ACHN (cell line): ENCODE measurements at regions not wholly inside any gene's neighbourhood (a gene's known extent, or its start where the extent isn't known, plus 50 kb on each side); places are given as distances from the start of the nearest gene placed in this dataset.
A peak's percentile ranks its signal among the peaks of the same experiment; 100 is the strongest.

ENCODE experiments used
- DNase-seq: peaks from one replicate; pipeline ENCODE4 v3.0.0-alpha.2; 2015
- in situ Hi-C: cut with HindIII; loops from 2 replicates; pipeline ENCODE4 v1.10.0; 2017; ENCODE audit warnings: low sequenced_read_pairs, low pct_ligation_motif_present, low pct_unique_long_range_greater_than_20kb

- in situ Hi-C loops = no loop called here
- DNase-seq = peak; percentile 71
Measured at GRCh38 chr16:74107795-74108610, 188.6 kb upstream of the PSMD7 start.

DNA sequence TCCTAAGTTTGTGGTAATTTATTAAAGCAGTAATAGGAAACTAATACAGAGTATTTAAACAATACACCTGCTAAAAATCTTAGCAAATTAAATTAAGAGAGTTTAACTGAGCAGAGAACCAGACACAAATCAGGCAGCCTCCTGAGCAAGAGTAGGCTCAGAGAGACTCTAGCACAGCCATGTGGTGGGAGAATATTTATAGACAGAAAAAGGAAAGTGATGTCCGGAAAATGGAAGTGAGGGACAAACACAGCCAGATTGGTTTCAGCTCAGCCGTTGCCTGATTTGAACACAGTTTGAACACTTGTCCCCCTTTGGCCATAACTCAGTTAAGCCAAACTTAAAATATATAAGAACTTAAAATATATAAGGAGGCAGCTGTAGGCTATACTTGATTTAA is 192.6 kb upstream of the PSMD7 start:
- in situ Hi-C loops = no loop called here
- no peak for DNase-seq

DNA sequence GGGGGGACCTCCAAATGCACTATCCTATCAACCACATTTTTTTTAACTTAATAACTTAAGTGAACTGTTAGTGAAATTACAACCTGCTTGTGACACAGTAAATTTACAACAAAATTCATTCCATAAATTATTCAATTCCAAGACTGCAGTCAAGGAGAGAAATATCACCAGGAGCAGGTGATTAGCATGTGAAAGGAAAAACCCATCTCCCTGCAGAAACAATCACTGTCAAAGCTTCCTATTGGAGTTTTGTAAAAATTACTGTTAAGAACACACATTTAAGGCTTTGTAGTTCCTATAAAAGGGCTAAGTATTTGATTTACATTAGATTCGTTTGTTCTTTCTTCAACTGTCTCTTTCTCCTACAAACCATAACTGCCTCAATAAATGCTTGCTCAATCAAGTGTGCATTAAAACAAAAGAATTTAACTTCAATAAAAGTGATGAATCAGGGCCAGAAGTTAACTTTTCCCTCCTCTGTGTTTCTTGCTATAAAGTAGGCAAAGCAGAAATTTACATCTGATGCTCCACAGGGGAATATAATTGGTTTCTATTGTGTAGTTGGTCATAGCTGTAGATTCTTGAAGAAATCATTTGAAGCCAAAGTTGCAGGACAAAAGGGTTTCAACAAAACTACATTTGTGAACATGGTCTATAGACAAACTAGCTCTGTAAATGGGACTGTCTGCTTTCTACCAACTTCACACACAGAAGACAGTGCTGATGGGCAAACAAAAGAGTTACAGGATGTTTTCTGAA is 195.1 kb upstream of the PSMD7 start:
- DNase-seq = no peak
- in situ Hi-C loops = no loop called here

DNA sequence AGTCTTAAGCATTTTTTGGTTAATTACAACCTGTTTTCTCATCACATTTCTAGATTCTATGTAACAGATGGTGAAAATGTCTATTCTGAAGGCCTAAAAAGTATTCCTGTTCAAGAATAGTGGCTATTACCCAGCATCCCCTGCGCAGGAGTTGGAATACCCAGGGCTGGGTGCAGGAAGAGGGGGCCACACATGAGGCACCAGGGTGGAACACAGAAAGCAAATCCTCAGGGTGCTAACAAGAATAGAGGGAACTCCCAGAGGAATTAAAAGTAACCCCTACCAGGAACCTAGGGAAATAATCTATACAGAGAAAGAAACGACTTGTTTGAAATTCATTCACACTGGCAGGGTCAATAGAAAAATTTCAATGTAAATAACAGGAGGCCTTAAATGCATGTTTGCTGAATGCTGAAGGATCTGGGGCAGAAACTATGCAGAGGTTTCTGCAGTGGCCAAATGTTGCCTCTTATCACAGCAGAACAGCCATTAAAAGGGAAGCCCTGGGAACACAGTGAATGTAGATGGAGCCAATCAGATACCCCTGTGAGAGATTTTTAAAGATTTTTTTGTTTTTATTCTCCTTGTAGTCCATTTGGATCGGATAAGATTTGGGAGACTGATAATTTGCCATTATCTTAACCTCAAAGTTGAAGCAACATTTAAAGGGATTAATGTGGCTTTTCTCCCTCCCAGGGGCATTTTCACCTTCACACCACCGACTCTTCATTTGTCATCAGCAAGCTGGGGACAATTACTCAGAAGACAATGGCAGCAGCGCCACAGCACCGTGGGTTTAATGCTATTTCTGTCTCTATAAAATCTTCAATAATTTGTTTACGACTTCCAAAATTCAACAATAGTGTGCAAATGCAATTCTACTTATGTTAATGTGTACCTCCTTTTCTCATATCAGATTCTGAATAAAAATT is 196.0 kb upstream of the PSMD7 start:
- in situ Hi-C loops = no loop called here
- no peak for DNase-seq

- in situ Hi-C loops = no loop called here
- DNase-seq = no peak
Measured at GRCh38 chr16:74099530-74099929, 197.1 kb upstream of the PSMD7 start.

GRCh38 chr16:74094962-74095361 is 201.7 kb upstream of the PSMD7 start:
- no peak for DNase-seq
- in situ Hi-C loops = no loop called here

DNA sequence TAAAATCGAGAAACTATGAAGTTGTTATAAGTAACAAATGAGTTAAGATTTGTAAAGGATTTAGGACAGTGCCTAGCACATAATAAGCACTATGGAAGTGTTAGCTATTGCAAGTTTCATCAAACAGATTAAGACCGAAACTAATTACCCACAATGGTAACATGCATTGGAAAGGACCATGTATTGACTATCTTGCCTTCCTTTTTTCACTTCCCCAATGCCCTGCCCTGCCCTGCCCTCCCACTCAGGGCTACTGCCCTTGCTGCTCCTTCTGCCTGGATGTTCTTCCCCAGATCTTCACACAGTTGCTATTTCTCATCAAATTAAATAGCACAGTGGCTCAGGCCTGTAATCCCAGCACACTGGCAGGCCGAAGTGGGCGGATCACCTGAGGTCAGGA is 202.1 kb upstream of the PSMD7 start:
- in situ Hi-C loops = no loop called here
- DNase-seq = no peak

DNA sequence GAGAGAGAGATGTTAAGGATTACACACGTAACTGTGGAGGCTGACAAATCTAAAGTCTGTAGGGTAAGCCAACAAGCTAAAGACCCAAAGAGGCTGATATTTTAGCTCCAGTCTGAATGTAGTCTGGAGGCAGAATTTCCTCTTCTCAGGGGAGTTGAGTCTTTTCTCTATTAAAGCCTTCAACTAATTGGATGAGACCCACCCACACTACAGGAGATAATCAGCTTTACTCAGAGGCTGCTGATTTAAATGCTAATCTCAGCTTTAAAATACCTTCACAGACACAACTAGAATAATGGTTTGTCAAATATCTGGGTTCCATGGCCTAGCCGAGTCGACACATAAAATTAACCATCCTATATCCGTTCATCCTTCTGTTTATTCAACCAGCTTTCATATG is 204.3 kb upstream of the PSMD7 start:
- DNase-seq = no peak
- in situ Hi-C loops = no loop called here

DNA sequence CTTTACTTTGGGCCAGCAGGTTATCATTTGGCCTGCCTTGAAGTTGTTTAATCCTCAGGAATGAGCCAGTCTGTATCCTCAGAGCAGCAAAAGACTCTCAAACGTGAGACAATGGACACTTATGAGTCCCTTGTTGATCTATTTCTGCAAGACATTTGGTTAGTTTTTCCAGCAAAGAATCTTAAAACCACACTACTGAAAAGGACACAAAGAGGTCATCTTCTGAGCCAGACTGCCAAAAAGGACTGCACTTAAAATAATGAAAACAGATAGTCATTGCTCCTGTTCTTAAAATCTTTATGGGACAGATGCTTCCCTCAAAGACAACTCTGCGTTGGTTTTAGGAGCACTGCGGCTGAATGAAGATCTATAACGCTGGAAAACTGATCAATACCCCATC is 205.7 kb upstream of the PSMD7 start:
- in situ Hi-C loops = no loop called here
- DNase-seq = no peak

GRCh38 chr16:74083541-74083940 is 213.1 kb upstream of the PSMD7 start:
- DNase-seq = no peak
- in situ Hi-C loops = no loop called here

DNA sequence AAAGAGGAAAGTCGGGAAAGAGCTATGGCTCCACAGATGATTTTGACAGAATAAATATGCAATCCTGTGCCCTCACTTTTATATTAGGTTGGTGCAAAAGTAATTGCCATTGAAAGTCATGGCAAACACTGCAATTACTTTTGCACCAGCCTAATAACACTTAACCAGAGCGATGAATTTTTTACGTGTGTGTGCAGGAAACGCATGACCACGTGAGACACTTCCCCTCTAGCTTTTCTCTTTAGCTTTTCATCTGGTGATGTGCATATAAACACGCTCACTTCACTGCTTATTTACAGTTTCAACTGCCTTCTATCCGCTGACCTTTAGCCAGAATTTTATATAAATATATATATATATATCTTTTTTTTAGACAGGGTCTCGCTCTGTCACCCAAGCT is 216.3 kb upstream of the PSMD7 start:
- no peak for DNase-seq
- in situ Hi-C loops = no loop called here

GRCh38 chr16:74079232-74079586 is 217.4 kb upstream of the PSMD7 start:
- in situ Hi-C loops = no loop called here

GRCh38 chr16:74078511-74079231 is 217.9 kb upstream of the PSMD7 start:
- no peak for DNase-seq
- in situ Hi-C loops = no loop called here

More at GRCh38 chr16:74079232-74079586, 217.4 kb upstream of the PSMD7 start:
- DNase-seq = no peak

GRCh38 chr16:74076568-74076967 is 220.0 kb upstream of the PSMD7 start:
- no peak for DNase-seq
- in situ Hi-C loops = no loop called here

GRCh38 chr16:74075393-74075792 is 221.2 kb upstream of the PSMD7 start:
- in situ Hi-C loops = no loop called here
- DNase-seq = no peak

DNA sequence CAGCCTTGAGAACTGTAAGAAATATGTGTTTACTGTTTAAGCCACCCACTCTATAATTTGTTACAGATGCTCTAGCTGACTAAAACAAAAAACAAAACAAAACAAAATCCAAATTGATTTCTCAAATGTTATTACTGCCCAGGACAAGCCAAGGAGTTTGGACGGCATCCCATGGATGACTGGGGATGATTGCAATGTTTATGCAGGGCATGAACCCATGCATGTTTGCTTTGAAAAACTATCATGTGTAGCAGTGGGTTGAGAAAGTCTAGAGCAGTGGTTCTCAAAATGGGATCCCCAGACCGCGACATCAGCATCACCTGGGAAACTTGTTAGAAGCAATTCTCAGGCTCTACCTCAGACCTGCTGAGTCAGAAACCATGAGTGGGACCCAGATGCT is 223.2 kb upstream of the PSMD7 start:
- in situ Hi-C loops = no loop called here
- DNase-seq = no peak

- no peak for DNase-seq
- in situ Hi-C loops = no loop called here
Measured at GRCh38 chr16:74071996-74072535, 224.5 kb upstream of the PSMD7 start.

GRCh38 chr16:74070237-74070636 is 226.4 kb upstream of the PSMD7 start:
- in situ Hi-C loops = no loop called here
- no peak for DNase-seq
